WTC11 (cell line): ENCODE measurements at regions not wholly inside any gene's neighbourhood (a gene's known extent, or its start where the extent isn't known, plus 50 kb on each side); places are given as distances from the start of the nearest gene placed in this dataset.

ENCODE experiments used
- ATAC-seq: fragments of 200-7000 bp; cut with Tn5 transposase; 2 replicates; pipeline ENCODE4 v1.10.0; 2021; ENCODE audit warnings: mild to moderate bottlenecking, moderate library complexity
- CTCF ChIA-PET: fragments of 300-600 bp; sonication (Branson Sonifier 250); formaldehyde crosslinking; loops from one replicate; lab custom pipeline; 2021; ENCODE audit warnings: antibody characterized with exemption; lab: Charles Lee
- POLR2A ChIA-PET: fragments of 350-600 bp; sonication (Branson Sonifier 250); formaldehyde crosslinking; loops from one replicate; lab custom pipeline; 2021; ENCODE audit warnings: antibody characterized with exemption; lab: Charles Lee
- DNase-seq: peaks from one replicate; pipeline ENCODE4 v3.0.0; 2021; ENCODE audit warnings: low spot score
- H3K27ac Mint-ChIP-seq: 2 replicates; pipeline ENCODE4 v1.8.0; 2021; ENCODE audit warnings: mixed read lengths
- H3K27me3 Mint-ChIP-seq: 2 replicates; pipeline ENCODE4 v1.8.0; 2021; ENCODE audit warnings: low read depth, mild to moderate bottlenecking, moderate library complexity, mixed read lengths
- H3K36me3 Mint-ChIP-seq: 2 replicates; pipeline ENCODE4 v1.8.0; 2021; ENCODE audit warnings: mixed read lengths
- H3K4me1 Mint-ChIP-seq: 2 replicates; pipeline ENCODE4 v1.8.0; 2022; ENCODE audit warnings: mixed read lengths
- H3K4me3 Mint-ChIP-seq: 2 replicates; pipeline ENCODE4 v1.8.0; 2021; ENCODE audit warnings: mild to moderate bottlenecking, moderate library complexity, mixed read lengths
- H3K9me3 Mint-ChIP-seq: 2 replicates; pipeline ENCODE4 v1.8.0; 2021; ENCODE audit warnings: mixed read lengths
- AR ChIP-seq: fragments of 250-450 bp; sonication (Bioruptor Pico); IDR thresholded peaks from 2 replicates; pipeline ENCODE4 v1.9.0; 2021; ENCODE audit warnings: mild to moderate bottlenecking
- ATF1 ChIP-seq: sonication (generic); formaldehyde crosslinking; IDR thresholded peaks from 2 replicates; pipeline ENCODE4 v1.8.1; 2023; ENCODE audit warnings: mild to moderate bottlenecking, moderate library complexity, missing genetic modification reagents
- CREB1 ChIP-seq: sonication (generic); formaldehyde crosslinking; IDR thresholded peaks from 2 replicates; pipeline ENCODE4 v1.8.0; 2023; ENCODE audit warnings: mild to moderate bottlenecking, missing genetic modification reagents
- EMX1 ChIP-seq: fragments of 250-450 bp; sonication (Bioruptor Pico); IDR thresholded peaks from 2 replicates; pipeline ENCODE4 v1.8.0; 2021; ENCODE audit warnings: mild to moderate bottlenecking
- ESRRA ChIP-seq: sonication (generic); formaldehyde crosslinking; IDR thresholded peaks from 2 replicates; pipeline ENCODE4 v1.8.1; 2022; ENCODE audit warnings: mild to moderate bottlenecking, missing genetic modification reagents, borderline replicate concordance
- ETV6 ChIP-seq: sonication (generic); formaldehyde crosslinking; IDR thresholded peaks from 2 replicates; pipeline ENCODE4 v1.8.1; 2022; ENCODE audit warnings: mild to moderate bottlenecking, missing genetic modification reagents
- HMGXB4 ChIP-seq: sonication (generic); formaldehyde crosslinking; IDR thresholded peaks from 2 replicates; pipeline ENCODE4 v1.8.1; 2023; ENCODE audit warnings: mild to moderate bottlenecking, moderate library complexity, missing genetic modification reagents
- RELA ChIP-seq: sonication (generic); formaldehyde crosslinking; IDR thresholded peaks from 2 replicates; pipeline ENCODE4 v1.8.1; 2022; ENCODE audit warnings: missing genetic modification reagents, mild to moderate bottlenecking, borderline replicate concordance
- RORB ChIP-seq: fragments of 250-450 bp; sonication (Bioruptor Pico); IDR thresholded peaks from 2 replicates; pipeline ENCODE4 v1.9.0; 2021; ENCODE audit warnings: mild to moderate bottlenecking
- SOX15 ChIP-seq: fragments of 250-450 bp; sonication (Bioruptor Pico); IDR thresholded peaks from 2 replicates; pipeline ENCODE4 v1.9.0; 2021; ENCODE audit warnings: mild to moderate bottlenecking
- ZBTB21 ChIP-seq: sonication (generic); formaldehyde crosslinking; IDR thresholded peaks from 2 replicates; pipeline ENCODE4 v1.8.1; 2023; ENCODE audit warnings: mild to moderate bottlenecking, missing genetic modification reagents, borderline replicate concordance
- ZNF219 ChIP-seq: sonication (generic); formaldehyde crosslinking; IDR thresholded peaks from 2 replicates; pipeline ENCODE4 v1.8.0; 2023; ENCODE audit warnings: missing genetic modification reagents, mild to moderate bottlenecking, borderline replicate concordance
- ZNF281 ChIP-seq: sonication (generic); formaldehyde crosslinking; IDR thresholded peaks from 2 replicates; pipeline ENCODE4 v1.8.0; 2023; ENCODE audit warnings: mild to moderate bottlenecking, missing genetic modification reagents
- ZNF317 ChIP-seq: sonication (generic); formaldehyde crosslinking; IDR thresholded peaks from 2 replicates; pipeline ENCODE4 v1.8.1; 2023; ENCODE audit warnings: low read depth, mild to moderate bottlenecking, moderate library complexity, missing genetic modification reagents, borderline replicate concordance
- TF ChIP-seq, protein P1 (sequence below): sonication (generic); formaldehyde crosslinking; conservative IDR thresholded peaks from 2 replicates; pipeline ENCODE4 v1.8.1; 2023; ENCODE audit warnings: mild to moderate bottlenecking, low read depth, missing genetic modification reagents, moderate library complexity
- TF ChIP-seq, protein P2 (sequence below): sonication (generic); formaldehyde crosslinking; IDR thresholded peaks from 2 replicates; pipeline ENCODE4 v1.8.1; 2023; ENCODE audit warnings: mild to moderate bottlenecking, missing genetic modification reagents
- TF ChIP-seq, protein P3 (sequence below): fragments of 250-450 bp; sonication (Bioruptor Pico); IDR thresholded peaks from 2 replicates; pipeline ENCODE4 v1.8.0; 2021; ENCODE audit warnings: mild to moderate bottlenecking

- Mint-ChIP-seq H3K9me3 (no peaks in the 10 kb centered on the region), H3K27ac (peak overlapping the region; percentile 69), H3K4me1 (peaks cover 46% of the 10 kb centered on the region), H3K4me3 (0 out of 2 replicates have a peak overlapping the region, but pooled peaks have one; percentile 28), H3K27me3 (no peaks in the 10 kb centered on the region), H3K36me3 (no peaks in the 10 kb centered on the region)
- ChIA-PET POLR2A (interaction anchor here (0.6 kb wide), 1 partner anchor 562 kb away, joined by 7 read pairs; no protein-coding TSS in a partner anchor), CTCF (no interaction called here)
- ATAC-seq (peak; percentile 50), DNase-seq (no peak)
- TF ChIP-seq, protein P1, sequence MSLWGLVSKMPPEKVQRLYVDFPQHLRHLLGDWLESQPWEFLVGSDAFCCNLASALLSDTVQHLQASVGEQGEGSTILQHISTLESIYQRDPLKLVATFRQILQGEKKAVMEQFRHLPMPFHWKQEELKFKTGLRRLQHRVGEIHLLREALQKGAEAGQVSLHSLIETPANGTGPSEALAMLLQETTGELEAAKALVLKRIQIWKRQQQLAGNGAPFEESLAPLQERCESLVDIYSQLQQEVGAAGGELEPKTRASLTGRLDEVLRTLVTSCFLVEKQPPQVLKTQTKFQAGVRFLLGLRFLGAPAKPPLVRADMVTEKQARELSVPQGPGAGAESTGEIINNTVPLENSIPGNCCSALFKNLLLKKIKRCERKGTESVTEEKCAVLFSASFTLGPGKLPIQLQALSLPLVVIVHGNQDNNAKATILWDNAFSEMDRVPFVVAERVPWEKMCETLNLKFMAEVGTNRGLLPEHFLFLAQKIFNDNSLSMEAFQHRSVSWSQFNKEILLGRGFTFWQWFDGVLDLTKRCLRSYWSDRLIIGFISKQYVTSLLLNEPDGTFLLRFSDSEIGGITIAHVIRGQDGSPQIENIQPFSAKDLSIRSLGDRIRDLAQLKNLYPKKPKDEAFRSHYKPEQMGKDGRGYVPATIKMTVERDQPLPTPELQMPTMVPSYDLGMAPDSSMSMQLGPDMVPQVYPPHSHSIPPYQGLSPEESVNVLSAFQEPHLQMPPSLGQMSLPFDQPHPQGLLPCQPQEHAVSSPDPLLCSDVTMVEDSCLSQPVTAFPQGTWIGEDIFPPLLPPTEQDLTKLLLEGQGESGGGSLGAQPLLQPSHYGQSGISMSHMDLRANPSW (CRISPR knock-in tag) = no peak
- TF ChIP-seq ETV6 = 0 out of 2 replicates have a peak, but pooled peaks have one; percentile 29
- TF ChIP-seq ZNF219 = no peak
Observed at GRCh38 chr9:31034311-31034710, 1350.1 kb upstream of the ACO1 start.

GRCh38 chr9:31040564-31040963 lies 1343.9 kb upstream of the ACO1 start:
- DNase-seq = no peak
- ChIA-PET POLR2A (no interaction called here), CTCF (no interaction called here)
- H3K36me3 Mint-ChIP-seq = no peaks in the 10 kb centered on the region
- no peak overlapping the region for H3K27ac Mint-ChIP-seq
- TF ChIP-seq, protein P2, sequence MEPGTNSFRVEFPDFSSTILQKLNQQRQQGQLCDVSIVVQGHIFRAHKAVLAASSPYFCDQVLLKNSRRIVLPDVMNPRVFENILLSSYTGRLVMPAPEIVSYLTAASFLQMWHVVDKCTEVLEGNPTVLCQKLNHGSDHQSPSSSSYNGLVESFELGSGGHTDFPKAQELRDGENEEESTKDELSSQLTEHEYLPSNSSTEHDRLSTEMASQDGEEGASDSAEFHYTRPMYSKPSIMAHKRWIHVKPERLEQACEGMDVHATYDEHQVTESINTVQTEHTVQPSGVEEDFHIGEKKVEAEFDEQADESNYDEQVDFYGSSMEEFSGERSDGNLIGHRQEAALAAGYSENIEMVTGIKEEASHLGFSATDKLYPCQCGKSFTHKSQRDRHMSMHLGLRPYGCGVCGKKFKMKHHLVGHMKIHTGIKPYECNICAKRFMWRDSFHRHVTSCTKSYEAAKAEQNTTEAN (CRISPR knock-in tag) = no peak
- TF ChIP-seq ZBTB21 (CRISPR knock-in tag) (no peak), SOX15 (CRISPR knock-in tag) (no peak), CREB1 (CRISPR knock-in tag) (no peak), EMX1 (no peak), HMGXB4 (CRISPR knock-in tag) (no peak), ATF1 (CRISPR knock-in tag) (no peak), RORB (CRISPR knock-in tag) (no peak), AR (CRISPR knock-in tag) (no peak), RELA (CRISPR knock-in tag) (no peak), ESRRA (CRISPR knock-in tag) (no peak), ZNF317 (CRISPR knock-in tag) (no peak), ZNF281 (CRISPR knock-in tag) (no peak)
- TF ChIP-seq, protein P1 (CRISPR knock-in tag) = no peak
- TF ChIP-seq, protein P3, sequence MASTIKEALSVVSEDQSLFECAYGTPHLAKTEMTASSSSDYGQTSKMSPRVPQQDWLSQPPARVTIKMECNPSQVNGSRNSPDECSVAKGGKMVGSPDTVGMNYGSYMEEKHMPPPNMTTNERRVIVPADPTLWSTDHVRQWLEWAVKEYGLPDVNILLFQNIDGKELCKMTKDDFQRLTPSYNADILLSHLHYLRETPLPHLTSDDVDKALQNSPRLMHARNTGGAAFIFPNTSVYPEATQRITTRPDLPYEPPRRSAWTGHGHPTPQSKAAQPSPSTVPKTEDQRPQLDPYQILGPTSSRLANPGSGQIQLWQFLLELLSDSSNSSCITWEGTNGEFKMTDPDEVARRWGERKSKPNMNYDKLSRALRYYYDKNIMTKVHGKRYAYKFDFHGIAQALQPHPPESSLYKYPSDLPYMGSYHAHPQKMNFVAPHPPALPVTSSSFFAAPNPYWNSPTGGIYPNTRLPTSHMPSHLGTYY (CRISPR knock-in tag) = no peak
- ATAC-seq = no peak
- H3K9me3 Mint-ChIP-seq = peaks cover 12% of the 10 kb centered on the region; the same call in 1 of the 2 replicates
- H3K27me3 Mint-ChIP-seq = no peaks in the 10 kb centered on the region
- no peak overlapping the region for H3K4me3 Mint-ChIP-seq
- H3K4me1 Mint-ChIP-seq = peaks cover 2% of the 10 kb centered on the region; the same call in 1 of the 2 replicates
